A172 (cell line): ENCODE measurements at regions not wholly inside any gene's neighbourhood (a gene's known extent, or its start where the extent isn't known, plus 50 kb on each side); places are given as distances from the start of the nearest gene placed in this dataset.

Experiments
- DNase-seq: peaks from one replicate; pipeline ENCODE4 v3.0.0-alpha.2; 2015; ENCODE audit warnings: low spot score

- no peak for DNase-seq
Observed at GRCh38 chr18:68467329-68467728, 247.6 kb downstream of the TMX3 start.

- no peak for DNase-seq
Observed at GRCh38 chr18:68466672-68467071, 248.2 kb downstream of the TMX3 start.

GRCh38 chr18:68462766-68463165, 252.1 kb downstream of the TMX3 start:
- no peak for DNase-seq

- no peak for DNase-seq
Observed at GRCh38 chr18:68462148-68462547, 252.8 kb downstream of the TMX3 start.

DNA sequence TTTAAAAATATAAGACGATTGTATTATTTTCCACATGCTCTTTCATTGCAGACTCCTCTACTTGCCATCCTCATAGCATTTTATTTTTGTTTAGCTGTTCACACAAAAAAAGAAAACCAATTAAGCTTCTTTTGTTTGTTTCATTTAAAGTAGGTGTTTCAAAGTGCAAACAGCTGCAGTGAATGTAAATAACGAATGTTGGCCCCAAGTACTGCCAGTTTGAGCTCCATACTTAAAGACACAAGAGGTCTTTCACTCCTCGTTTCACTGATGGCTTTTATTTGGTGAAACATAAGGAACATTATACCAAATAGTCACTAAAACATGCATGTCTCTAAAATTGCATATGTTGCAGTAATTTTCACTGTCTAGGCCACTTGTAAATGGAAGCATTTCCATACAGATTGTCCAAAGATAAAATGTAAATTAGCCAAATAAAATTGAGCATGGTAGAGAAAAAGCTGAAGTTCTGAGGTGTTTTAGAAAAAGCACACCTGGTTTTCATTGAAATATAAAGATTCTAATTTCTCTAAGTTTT, 253.4 kb downstream of the TMX3 start:
- no peak for DNase-seq

DNA sequence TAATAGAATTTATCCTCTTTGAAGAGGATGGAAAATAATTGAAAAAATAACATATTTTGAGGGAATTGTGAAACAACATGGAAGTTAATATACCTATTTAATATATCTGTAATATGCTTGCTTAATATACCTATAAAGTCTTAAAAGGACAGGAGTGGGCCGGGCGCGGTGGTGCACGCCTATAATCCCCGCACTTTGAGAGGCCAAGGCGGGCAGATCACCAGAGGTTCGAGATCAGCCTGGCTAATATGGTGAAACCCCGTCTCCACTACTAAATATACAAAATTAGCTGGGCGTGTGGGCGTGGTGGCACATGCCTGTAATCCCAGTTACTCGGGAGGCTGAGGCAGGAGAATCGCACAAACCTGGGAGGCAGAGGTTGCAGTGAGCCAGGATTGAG, 254.9 kb downstream of the TMX3 start:
- DNase-seq: no peak

DNA sequence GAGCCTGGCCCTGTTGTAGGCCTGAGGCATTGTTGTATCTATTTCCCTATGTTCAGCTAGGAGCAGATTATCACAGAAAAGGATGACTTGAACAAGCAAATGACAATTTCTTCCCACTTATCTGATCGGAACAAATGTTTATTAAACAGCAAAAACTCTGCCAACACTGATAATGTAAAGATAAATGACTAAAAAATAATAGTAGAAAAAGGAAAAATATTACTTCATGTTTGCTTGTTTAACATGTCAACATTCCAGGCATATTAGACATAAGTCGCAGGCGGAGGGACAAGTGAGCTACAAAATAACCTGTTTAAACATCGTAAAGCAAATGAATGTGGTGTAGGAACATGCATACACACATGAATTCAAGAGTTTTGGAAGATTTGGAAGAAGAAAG, 257.9 kb downstream of the TMX3 start:
- no peak for DNase-seq

DNA sequence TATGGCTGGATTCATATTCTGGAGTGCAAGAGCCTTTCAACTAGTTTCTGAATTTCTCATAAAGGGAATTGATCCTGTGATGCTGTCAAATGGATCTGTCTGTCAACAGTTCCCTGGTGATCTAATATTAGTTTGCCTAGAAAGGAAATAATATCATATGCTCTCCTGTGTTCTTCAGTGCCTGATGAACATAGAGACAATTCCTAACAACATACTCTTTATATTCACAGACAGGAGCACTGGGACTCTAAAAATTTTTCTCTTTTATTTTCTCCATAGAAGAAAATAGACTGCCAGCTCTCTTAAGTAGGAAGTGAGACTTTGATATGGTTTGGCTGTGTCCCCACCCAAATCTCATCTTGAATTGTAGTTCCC, 259.7 kb downstream of the TMX3 start:
- DNase-seq: no peak

DNA sequence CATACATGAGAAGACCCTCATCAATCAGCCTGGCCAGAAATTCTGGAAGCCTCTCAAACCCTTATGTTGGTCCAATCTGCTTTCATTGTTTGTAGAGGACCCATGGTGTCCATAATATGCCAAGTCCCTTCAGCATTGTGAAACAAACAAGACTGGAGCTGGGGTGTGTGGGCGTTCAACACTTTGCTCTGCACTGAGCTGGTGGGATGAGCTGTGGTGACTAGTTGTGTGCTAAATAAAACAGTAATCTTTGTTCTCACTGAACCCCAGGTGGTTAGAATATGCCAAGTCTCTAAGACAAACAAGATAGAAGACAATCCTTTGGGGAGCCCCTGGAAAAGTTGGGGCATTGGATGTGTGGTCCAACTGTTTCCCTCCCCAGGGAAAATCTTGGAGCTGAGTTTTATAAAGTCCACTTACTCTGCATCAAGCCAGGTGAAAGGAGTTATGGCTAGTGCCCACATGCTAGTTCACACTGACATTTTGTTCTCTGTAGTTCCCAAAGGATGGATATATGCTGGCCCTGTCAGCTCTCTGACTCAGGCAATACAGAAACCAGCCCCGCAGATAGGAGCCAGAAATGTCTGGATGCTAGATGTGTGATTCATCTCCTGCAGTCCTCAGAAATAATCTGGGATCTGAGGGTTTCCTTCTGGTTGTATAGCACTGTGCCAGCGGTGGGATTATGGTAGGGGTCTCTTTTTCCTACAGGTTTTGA, 260.2 kb downstream of the TMX3 start:
- no peak for DNase-seq

- peak; percentile 30 for DNase-seq
Observed at GRCh38 chr18:68449292-68449691, 265.6 kb downstream of the TMX3 start.

DNA sequence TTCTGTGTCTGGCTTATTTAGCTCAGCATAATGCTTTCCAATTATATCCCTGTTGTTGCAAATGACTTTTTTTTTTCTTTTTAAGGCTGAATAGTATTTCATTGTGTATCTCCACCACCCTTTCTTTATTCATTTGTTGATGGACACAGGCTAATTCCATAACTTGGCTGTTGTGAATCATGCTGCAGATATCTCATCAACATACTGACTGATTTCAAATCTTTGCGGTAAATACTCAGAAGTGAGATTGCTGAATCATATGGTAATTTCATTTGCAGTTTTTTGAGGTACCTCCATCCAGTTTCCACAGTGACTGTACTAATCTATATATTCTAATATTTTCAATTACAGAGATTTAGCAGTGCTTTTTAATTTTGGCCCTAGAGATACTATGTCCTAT, 266.2 kb downstream of the TMX3 start:
- peak; percentile 29 for DNase-seq

DNA sequence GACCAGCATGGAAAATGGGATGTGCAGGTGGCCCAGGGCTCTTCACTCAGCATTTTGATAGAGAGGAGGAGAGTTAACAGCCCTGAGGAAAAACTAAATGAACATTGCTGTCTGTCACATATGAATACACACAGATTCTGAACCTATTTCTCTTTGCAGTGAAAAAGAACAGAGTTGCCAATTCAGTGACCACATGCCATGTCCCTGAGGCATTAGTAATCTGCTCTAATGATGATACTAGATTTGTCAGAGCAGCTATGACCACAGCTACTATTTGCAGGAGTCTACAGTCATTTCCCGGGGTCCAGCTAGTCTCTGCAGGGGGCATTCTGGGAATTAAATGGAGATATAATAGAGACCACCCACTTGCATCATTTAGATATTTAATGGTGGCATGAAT, 267.6 kb downstream of the TMX3 start:
- DNase-seq: no peak

DNA sequence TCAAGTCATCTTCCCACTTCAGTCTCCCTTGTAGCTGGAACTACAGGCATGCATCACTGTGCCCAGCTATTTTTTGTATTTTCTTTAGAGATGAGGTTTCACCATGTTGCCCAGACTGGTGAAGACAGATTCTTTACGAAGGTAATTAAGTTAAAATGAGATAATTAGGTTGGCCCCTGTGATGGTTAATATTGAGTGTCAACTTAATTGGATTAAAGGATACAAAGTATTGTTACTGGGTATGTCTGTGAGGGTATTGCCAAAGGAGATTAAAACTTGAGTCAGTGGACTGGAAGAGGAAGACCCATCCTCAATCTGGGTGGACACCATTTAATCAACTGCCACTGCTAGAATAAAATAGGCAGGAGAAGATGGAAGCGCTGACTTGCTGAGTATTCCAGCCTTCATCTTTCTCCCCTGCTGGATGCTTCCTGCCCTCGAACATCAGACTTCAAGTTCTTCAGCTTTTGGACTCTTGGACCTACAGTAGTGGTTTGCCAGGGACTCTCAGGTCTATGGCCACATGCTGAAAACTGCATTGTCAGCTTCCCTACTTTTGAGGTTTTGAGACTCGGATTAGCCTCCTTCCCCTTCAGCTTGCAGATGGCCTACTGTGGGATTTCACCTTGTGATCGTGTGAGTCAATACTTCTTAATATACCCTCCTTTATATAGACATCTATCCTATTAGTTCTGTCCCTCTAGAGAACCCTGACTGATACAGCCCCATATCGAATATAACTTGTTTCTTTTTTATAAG, 269.1 kb downstream of the TMX3 start:
- no peak for DNase-seq

DNA sequence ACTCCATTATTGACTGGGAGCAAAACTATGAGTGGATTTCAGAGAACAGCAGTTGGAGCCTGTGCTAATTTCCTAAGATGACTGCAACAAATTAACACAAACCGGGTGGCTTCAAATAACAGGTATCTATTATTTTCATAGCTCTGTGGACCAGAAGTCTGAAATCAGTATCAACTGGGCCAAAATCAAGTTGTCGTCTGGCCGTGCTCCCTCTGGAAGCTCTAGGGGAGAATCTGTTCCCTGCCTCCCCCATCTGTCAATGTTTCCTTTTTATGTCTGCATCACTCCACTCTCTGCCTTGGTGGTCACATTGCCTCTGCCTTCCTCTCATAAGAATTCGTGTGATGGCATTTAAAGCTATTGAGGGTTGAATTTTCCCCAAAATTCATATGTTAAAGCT, 269.8 kb downstream of the TMX3 start:
- DNase-seq: no peak

DNA sequence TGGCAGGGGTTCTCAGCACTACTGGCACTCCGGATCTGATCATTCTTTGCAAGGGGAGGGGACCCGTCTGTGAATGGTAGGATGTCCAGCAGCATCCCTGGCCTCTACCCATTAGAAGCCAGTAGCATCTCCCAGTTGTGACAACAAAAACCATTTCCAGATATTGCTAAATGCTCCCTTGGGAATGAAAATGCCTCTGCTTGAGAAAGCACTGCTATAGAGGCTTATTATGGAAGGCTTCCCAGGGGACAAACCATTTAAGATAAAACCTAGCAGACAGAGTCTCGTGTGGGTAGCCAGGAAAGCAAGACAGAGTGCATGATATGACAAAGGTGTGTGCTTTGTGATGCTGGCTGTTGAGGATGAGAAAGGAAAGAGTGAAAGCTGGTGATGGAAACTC, 273.7 kb downstream of the TMX3 start:
- no peak for DNase-seq

DNA sequence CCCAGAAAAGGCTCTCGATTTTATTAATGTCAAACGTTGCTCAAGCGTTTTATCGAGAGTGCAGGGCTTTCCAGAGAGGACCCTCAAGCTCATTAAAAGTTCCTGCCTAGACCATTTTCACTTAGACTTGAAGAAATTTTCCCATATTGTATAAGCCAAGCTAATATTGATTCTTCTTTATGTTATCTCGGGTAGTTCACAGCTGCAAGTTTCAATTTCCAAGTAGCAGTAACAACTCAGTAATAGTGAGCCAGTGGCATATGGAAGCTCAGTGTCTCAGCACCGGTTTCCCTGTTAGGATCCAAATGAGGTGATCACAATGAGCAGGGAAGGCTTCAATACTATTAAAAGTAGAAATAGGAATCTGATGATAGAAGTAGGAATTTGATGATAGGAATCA, 274.5 kb downstream of the TMX3 start:
- DNase-seq: no peak

- no peak for DNase-seq
Observed at GRCh38 chr18:68439642-68440041, 275.3 kb downstream of the TMX3 start.

GRCh38 chr18:68438983-68439382, 275.9 kb downstream of the TMX3 start:
- peak; percentile 48 for DNase-seq

GRCh38 chr18:68438536-68438935, 276.4 kb downstream of the TMX3 start:
- DNase-seq: no peak

- no peak for DNase-seq
Observed at GRCh38 chr18:68436485-68436884, 278.4 kb downstream of the TMX3 start.

GRCh38 chr18:68435581-68435980, 279.3 kb downstream of the TMX3 start:
- no peak for DNase-seq

- DNase-seq: no peak
Observed at GRCh38 chr18:68431922-68432198, 283.0 kb downstream of the TMX3 start.

DNA sequence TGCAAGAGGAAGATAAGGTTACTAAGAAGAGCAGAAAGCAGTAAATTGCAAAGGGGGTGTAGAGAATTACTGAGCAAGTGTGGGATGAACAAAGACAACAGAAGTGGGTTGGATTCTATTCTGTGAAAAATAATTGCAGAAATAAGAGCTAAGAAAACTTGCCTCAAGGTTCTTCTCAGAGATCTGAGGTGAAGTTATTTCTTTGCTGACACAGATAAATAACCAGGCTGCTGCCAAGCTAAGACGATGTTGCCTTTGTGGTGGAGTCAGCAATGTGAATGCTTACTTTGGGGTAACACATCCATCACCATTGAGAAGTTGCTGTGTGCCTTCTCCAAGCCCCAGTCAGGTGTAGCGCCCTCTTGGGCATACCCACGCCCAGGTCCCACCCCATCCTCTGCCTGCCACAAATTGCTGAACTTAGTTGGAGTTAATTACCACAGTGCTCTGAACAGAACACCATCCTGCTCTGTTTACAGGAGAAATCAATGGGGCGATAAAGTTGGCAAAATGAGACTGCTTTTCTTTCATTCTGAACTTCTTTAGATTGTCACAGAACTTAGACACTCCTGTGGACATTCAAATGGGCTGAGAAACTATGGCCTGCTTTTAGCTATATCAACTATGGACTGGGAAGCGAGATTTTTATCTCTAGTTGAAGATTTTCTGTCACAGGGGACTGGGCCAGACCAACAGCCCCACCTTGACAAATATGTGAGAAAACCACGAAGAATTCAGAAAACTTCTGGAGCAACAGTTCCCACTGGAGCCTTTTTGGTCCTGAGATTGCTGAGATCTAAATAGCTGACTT, 283.6 kb downstream of the TMX3 start:
- no peak for DNase-seq
